HUES48 (cell line): ENCODE measurements at regions not wholly inside any gene's neighbourhood (a gene's known extent, or its start where the extent isn't known, plus 50 kb on each side); places are given as distances from the start of the nearest gene placed in this dataset.

ENCODE experiments used
- H3K27ac ChIP-seq: one replicate; pipeline ENCODE4 v1.7.0; 2013; ENCODE audit warnings: low read depth, low read length, inconsistent platforms
- H3K27me3 ChIP-seq: 2 replicates; pipeline ENCODE4 v1.6.1; 2013; ENCODE audit warnings: mild to moderate bottlenecking, low read length; ENCODE audit not compliant: control insufficient read depth, insufficient read depth
- H3K36me3 ChIP-seq: 2 replicates; pipeline ENCODE4 v1.6.1; 2013; ENCODE audit warnings: low read length; ENCODE audit not compliant: control insufficient read depth, insufficient read depth
- H3K4me1 ChIP-seq: 2 replicates; pipeline ENCODE4 v1.6.1; 2013; ENCODE audit warnings: mild to moderate bottlenecking, low read length; ENCODE audit not compliant: control insufficient read depth, insufficient read depth
- H3K4me3 ChIP-seq: 2 replicates; pipeline ENCODE4 v1.5.1; 2013; ENCODE audit warnings: mild to moderate bottlenecking, low read depth, low read length
- H3K9ac ChIP-seq: 2 replicates; pipeline ENCODE4 v1.6.1; 2013; ENCODE audit warnings: mild to moderate bottlenecking, low read depth, low read length, moderate library complexity
- H3K9me3 ChIP-seq: 2 replicates; pipeline ENCODE4 v1.6.1; 2013; ENCODE audit warnings: low read length; ENCODE audit not compliant: control insufficient read depth, insufficient read depth

GRCh38 chr1:29719253-29719652 is 482.9 kb downstream of the PTPRU start:
- Histone ChIP-seq H3K4me3 (no peak overlapping the region), H3K9me3 (peaks cover 15% of the 10 kb centered on the region), H3K4me1 (no peaks in the 10 kb centered on the region), H3K27ac (no peak overlapping the region), H3K9ac (no peak overlapping the region), H3K36me3 (no peaks in the 10 kb centered on the region), H3K27me3 (no peaks in the 10 kb centered on the region)

- H3K36me3 ChIP-seq = no peaks in the 10 kb centered on the region
- peaks cover 10% of the 10 kb centered on the region for H3K9me3 ChIP-seq
- H3K9ac ChIP-seq = no peak overlapping the region
- H3K27me3 ChIP-seq = no peaks in the 10 kb centered on the region
- H3K4me3 ChIP-seq = no peak overlapping the region
- no peak overlapping the region for H3K27ac ChIP-seq
- H3K4me1 ChIP-seq = no peaks in the 10 kb centered on the region
Measured at GRCh38 chr1:29718791-29719190, 482.5 kb downstream of the PTPRU start.

- no peak overlapping the region for H3K4me3 ChIP-seq
- H3K27ac ChIP-seq = no peak overlapping the region
- no peaks in the 10 kb centered on the region for H3K27me3 ChIP-seq
- H3K36me3 ChIP-seq = no peaks in the 10 kb centered on the region
- no peak overlapping the region for H3K9ac ChIP-seq
- no peaks in the 10 kb centered on the region for H3K4me1 ChIP-seq
- H3K9me3 ChIP-seq = peaks cover 8% of the 10 kb centered on the region; the same call in 1 of the 2 replicates
Measured at GRCh38 chr1:29716306-29716705, 480.0 kb downstream of the PTPRU start.

GRCh38 chr1:29713857-29714256 is 477.5 kb downstream of the PTPRU start:
- no peak overlapping the region for H3K9ac ChIP-seq
- no peaks in the 10 kb centered on the region for H3K27me3 ChIP-seq
- no peak overlapping the region for H3K27ac ChIP-seq
- no peak overlapping the region for H3K4me3 ChIP-seq
- 0 out of 2 replicates have a peak, but pooled peaks cover 6% of the 10 kb centered on the region for H3K4me1 ChIP-seq
- H3K9me3 ChIP-seq = peaks cover 5% of the 10 kb centered on the region; the same call in 1 of the 2 replicates
- H3K36me3 ChIP-seq = no peaks in the 10 kb centered on the region

- H3K27ac ChIP-seq = no peak overlapping the region
- H3K9me3 ChIP-seq = no peaks in the 10 kb centered on the region
- H3K9ac ChIP-seq = no peak overlapping the region
- H3K4me3 ChIP-seq = no peak overlapping the region
- H3K4me1 ChIP-seq = 0 out of 2 replicates have a peak, but pooled peaks cover 6% of the 10 kb centered on the region
- no peaks in the 10 kb centered on the region for H3K27me3 ChIP-seq
- no peaks in the 10 kb centered on the region for H3K36me3 ChIP-seq
Measured at GRCh38 chr1:29712801-29713200, 476.5 kb downstream of the PTPRU start.

GRCh38 chr1:29712284-29712651 is 475.9 kb downstream of the PTPRU start:
- Histone ChIP-seq H3K9ac (no peak overlapping the region), H3K27me3 (no peaks in the 10 kb centered on the region), H3K4me1 (0 out of 2 replicates have a peak, but pooled peaks cover 6% of the 10 kb centered on the region), H3K36me3 (no peaks in the 10 kb centered on the region), H3K27ac (no peak overlapping the region), H3K9me3 (no peaks in the 10 kb centered on the region), H3K4me3 (no peak overlapping the region)

- Histone ChIP-seq H3K9ac (no peak overlapping the region), H3K27me3 (no peaks in the 10 kb centered on the region), H3K27ac (no peak overlapping the region), H3K4me1 (0 out of 2 replicates have a peak, but pooled peaks cover 6% of the 10 kb centered on the region), H3K36me3 (no peaks in the 10 kb centered on the region), H3K9me3 (no peaks in the 10 kb centered on the region), H3K4me3 (no peak overlapping the region)
Measured at GRCh38 chr1:29711582-29712283, 475.4 kb downstream of the PTPRU start.

- Histone ChIP-seq H3K9ac (no peak overlapping the region), H3K27ac (no peak overlapping the region), H3K27me3 (no peaks in the 10 kb centered on the region), H3K4me3 (no peak overlapping the region), H3K36me3 (no peaks in the 10 kb centered on the region), H3K4me1 (0 out of 2 replicates have a peak, but pooled peaks cover 6% of the 10 kb centered on the region), H3K9me3 (no peaks in the 10 kb centered on the region)
Measured at GRCh38 chr1:29709704-29710280, 473.5 kb downstream of the PTPRU start.

- H3K36me3 ChIP-seq = no peaks in the 10 kb centered on the region
- H3K9ac ChIP-seq = no peak overlapping the region
- H3K9me3 ChIP-seq = no peaks in the 10 kb centered on the region
- no peak overlapping the region for H3K4me3 ChIP-seq
- H3K4me1 ChIP-seq = 0 out of 2 replicates have a peak, but pooled peaks cover 6% of the 10 kb centered on the region
- H3K27me3 ChIP-seq = no peaks in the 10 kb centered on the region
- no peak overlapping the region for H3K27ac ChIP-seq
Measured at GRCh38 chr1:29708796-29709703, 472.7 kb downstream of the PTPRU start.

- Histone ChIP-seq H3K9ac (no peak overlapping the region), H3K4me1 (0 out of 2 replicates have a peak, but pooled peaks cover 6% of the 10 kb centered on the region), H3K36me3 (no peaks in the 10 kb centered on the region), H3K27ac (no peak overlapping the region), H3K27me3 (no peaks in the 10 kb centered on the region), H3K4me3 (no peak overlapping the region), H3K9me3 (no peaks in the 10 kb centered on the region)
Measured at GRCh38 chr1:29708381-29708780, 472.1 kb downstream of the PTPRU start.
